AG09309 (cell line): ENCODE measurements at regions not wholly inside any gene's neighbourhood (a gene's known extent, or its start where the extent isn't known, plus 50 kb on each side); places are given as distances from the start of the nearest gene placed in this dataset.

Experiments used
- DNase-seq: peaks from one replicate; pipeline ENCODE4 v3.0.0-alpha.2; 2010; ENCODE audit warnings: low read depth
- H3K4me3 ChIP-seq: 2 replicates; pipeline ENCODE4 v1.5.1; 2011; ENCODE audit warnings: mild to moderate bottlenecking, low read depth, low read length, moderate library complexity; ENCODE audit not compliant: control insufficient read depth
- TF ChIP-seq, protein P1 (sequence below): IDR thresholded peaks from 2 replicates; pipeline ENCODE4 v1.5.1; 2011; ENCODE audit warnings: mild to moderate bottlenecking, low read depth, low read length, inconsistent platforms; ENCODE audit not compliant: insufficient read depth, control insufficient read depth; ENCODE audit errors: missing control alignments

DNA sequence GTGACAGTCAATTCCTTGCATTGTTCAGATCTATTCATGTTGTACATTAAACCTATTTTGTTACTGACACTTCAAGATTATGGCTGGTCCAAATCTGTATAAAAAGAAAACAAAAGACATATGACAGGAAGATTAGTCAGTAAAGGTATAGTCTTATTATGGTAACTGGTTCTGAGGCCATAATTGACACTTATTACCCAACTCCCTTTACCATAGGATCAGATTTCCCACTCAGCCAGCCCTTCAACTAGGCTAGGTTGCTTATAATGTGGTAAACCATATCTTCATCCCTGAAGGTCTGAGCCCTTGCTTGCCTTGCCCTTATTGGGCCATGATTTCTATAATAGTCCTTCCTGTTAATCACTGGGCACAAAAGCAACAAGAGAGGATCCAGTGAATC, 289.6 kb downstream of the CXXC4 start:
- DNase-seq, result no peak
- TF ChIP-seq, protein P1, sequence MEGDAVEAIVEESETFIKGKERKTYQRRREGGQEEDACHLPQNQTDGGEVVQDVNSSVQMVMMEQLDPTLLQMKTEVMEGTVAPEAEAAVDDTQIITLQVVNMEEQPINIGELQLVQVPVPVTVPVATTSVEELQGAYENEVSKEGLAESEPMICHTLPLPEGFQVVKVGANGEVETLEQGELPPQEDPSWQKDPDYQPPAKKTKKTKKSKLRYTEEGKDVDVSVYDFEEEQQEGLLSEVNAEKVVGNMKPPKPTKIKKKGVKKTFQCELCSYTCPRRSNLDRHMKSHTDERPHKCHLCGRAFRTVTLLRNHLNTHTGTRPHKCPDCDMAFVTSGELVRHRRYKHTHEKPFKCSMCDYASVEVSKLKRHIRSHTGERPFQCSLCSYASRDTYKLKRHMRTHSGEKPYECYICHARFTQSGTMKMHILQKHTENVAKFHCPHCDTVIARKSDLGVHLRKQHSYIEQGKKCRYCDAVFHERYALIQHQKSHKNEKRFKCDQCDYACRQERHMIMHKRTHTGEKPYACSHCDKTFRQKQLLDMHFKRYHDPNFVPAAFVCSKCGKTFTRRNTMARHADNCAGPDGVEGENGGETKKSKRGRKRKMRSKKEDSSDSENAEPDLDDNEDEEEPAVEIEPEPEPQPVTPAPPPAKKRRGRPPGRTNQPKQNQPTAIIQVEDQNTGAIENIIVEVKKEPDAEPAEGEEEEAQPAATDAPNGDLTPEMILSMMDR, result no peak
- H3K4me3 ChIP-seq, result no peak overlapping the region

DNA sequence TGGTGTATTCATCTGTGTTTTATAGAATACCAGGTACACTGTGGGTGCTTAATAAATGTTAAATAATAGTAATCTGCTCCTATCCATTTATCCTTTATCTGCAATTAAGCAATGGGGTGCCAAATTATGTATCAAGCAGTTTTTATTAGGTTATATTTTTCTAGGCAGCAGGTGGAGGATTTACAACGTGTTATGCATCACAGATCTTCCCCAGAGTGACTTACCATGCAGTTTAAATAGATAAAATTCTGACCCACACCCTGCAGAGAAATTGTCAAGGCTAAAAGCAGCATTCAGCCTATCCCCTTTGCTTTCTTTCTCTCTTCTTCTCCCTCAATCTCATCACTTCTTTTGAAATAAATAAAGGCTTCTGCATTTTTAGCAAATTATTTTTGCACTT, 306.4 kb downstream of the CXXC4 start:
- TF ChIP-seq, protein P1, result no peak
- DNase-seq, result no peak
- H3K4me3 ChIP-seq, result no peak overlapping the region

DNA sequence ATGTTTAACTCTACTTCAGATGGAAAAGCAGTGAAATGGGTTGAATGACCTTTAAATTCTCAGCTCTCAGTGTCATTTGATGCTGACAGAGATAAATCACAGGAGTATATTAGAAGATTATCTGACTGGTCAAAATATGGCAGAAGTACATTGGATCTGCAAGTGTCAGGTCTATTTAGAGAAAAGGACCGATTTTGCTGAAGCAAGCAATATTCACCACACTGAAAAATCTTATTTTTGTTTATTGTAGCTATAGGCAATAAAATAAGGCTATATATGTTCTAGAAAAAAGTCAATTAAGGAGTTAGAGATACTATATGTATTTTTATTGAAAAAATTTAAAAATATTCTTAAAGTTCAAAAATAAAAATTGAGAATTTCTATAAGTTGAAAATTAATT, 325.3 kb downstream of the CXXC4 start:
- TF ChIP-seq, protein P1, result no peak
- DNase-seq, result no peak
- no peak overlapping the region for H3K4me3 ChIP-seq

DNA sequence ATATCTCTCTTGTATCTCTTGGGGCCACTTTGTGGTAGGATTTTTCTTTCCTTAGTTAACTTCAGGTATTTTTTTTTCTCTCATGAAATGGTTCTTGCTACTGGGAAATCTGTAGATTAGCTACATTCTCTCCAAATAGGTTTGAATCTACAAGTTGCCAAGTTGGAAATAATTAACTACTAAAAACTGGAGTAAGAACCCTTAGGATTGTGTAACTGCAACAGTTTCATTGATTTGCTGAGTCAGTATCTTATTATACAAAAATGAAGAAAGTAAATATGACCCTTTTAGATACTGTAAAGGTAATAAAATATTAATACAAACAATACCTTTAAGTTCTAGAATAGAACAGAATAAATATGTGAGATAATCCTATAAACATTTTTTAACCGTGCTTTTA, 327.9 kb downstream of the CXXC4 start:
- DNase-seq, result no peak
- no peak overlapping the region for H3K4me3 ChIP-seq
- TF ChIP-seq, protein P1, result no peak

DNA sequence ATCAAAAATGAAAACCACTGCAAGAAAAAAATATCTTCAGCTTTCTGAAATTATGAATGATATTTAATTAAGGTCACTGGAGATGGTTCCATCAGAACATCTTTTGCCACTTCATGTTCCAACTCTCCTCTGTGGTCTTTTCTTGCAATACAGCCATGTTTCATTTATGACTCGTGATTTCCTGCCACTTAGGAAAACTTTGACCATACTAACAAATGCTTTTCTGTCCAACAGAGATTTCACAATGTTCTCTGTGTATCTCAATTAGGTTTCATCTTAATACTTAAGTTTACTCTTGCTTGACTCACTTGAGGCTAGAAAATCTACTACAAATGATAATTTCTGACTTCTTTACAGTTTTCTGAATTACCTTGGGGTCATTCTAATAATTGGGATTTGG, 330.9 kb downstream of the CXXC4 start:
- no peak overlapping the region for H3K4me3 ChIP-seq
- no peak for DNase-seq
- TF ChIP-seq, protein P1, result no peak

DNA sequence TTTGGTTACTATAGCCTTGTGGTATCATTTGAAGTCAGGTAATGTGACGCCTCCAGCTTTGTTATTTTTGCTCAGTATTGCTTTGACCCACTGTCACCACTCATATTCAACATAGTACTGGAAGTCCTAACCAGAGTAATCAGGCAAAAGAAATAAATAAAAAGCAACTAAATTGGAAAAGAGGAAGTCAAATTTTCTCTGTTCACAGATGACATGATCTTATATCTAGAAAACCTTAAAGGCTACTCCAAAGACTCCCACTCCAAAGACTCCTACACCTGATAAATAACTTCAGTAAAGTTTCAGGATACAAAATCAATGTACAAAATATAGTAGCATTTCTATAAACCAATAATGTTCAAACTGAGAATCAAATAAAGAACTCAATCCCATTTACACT, 348.6 kb downstream of the CXXC4 start:
- TF ChIP-seq, protein P1, result no peak
- DNase-seq, result no peak
- no peak overlapping the region for H3K4me3 ChIP-seq

DNA sequence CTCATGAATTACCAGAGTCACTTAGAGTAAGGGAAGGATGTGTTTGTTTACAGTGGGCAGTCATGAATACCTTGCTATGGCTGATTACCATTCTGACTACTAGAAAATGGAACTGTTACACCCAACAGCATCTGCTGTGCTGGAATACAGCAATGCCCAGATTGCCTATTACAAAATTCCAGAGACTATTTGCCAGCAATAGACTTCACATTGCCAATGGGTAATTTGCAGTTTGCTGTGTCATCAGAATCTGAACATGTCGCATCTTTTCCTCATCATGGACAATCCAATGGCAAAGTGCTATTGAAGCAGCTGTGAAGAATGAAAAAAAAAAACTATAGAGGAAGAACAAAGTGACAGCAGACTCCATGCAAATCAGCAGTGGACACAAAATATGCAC, 356.6 kb downstream of the CXXC4 start:
- no peak overlapping the region for H3K4me3 ChIP-seq
- DNase-seq, result no peak
- TF ChIP-seq, protein P1, result no peak
